Tibial artery (tissue), 4 donors: ENCODE measurements at regions not wholly inside any gene's neighbourhood (a gene's known extent, or its start where the extent isn't known, plus 50 kb on each side); places are given as distances from the start of the nearest gene placed in this dataset.

ENCODE experiments used
- DNase-seq, 2 donors: peaks; one replicate each; pipeline ENCODE4 v3.0.0-alpha.2; 2019
- H3K27ac ChIP-seq, 2 donors: fragments of 200-600 bp; sonication (generic) in 1 of 2; 1 replicate in 1 of 2; 2 replicates in 1 of 2; pipeline ENCODE4 v1.5.1; 2018 to 2019; ENCODE audit warnings: mild to moderate bottlenecking in 1 of 2
- H3K27me3 ChIP-seq, 2 donors: fragments of 200-600 bp; sonication (generic) in 1 of 2; one replicate each; pipeline versions ENCODE4 v1.5.1 to v1.6.0; 2016 to 2019
- H3K36me3 ChIP-seq, 3 donors: fragments of 200-600 bp; sonication (generic) in 2 of 3; one replicate each; pipeline ENCODE4 v1.5.1; 2016 to 2019; ENCODE audit warnings: mild to moderate bottlenecking in 2 of 3
- H3K4me1 ChIP-seq, 4 donors: fragments of 200-600 bp; sonication (generic) in 2 of 4; 1 replicate in 3 of 4; 2 replicates in 1 of 4; pipeline ENCODE4 v1.5.1; 2016 to 2019
- H3K4me3 ChIP-seq, 2 donors: fragments of 200-600 bp; sonication (generic) in 1 of 2; 1 replicate in 1 of 2; 2 replicates in 1 of 2; pipeline ENCODE4 v1.5.1; 2018 to 2019; ENCODE audit warnings: mild to moderate bottlenecking in 2 of 2
- H3K9me3 ChIP-seq, 3 donors: fragments of 200-600 bp; sonication (generic) in 1 of 3; one replicate each; pipeline ENCODE4 v1.5.1; 2016 to 2019
- intact Hi-C: fragments of 100-400 bp; cut with DNase I; formaldehyde crosslinking; loops from one replicate; pipeline ENCODE4 v1.15.0; 2023; ENCODE audit warnings: low total_unique reads
- TF ChIP-seq, protein P1 (sequence below), 2 experiments: fragments of 200-600 bp in 1 of 2; fragments of 450-650 bp in 1 of 2; IDR thresholded peaks; one replicate each; pipeline ENCODE4 v1.5.1; 2017 to 2019; ENCODE audit warnings: antibody characterized with exemption in 2 of 2, mild to moderate bottlenecking in 1 of 2, moderate library complexity in 1 of 2

DNA sequence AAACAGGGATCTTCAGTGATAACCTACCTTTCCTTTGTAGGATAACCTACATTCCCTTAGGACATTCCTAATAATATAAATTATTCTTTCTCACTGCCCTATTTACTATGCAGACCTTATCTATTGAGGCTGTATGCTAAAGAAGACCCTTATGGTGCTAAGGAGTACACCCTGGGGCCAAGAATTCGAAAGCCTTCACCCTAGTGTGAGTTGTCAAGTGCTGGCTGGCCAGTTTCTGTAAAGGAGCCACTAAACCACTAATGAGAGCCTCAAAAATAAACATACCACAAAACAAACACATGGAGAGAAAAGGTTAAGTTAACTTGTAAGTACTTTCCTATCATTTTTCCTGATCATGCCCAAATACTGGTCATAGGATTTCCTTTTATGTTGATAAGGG is 315.0 kb upstream of the CAMK1G start:
- DNase-seq, result no peak
- no peaks in the 10 kb centered on the region for H3K9me3 ChIP-seq
- intact Hi-C loops, result no loop called here
- no peak overlapping the region for H3K27ac ChIP-seq
- no peaks in the 10 kb centered on the region for H3K36me3 ChIP-seq
- H3K4me1 ChIP-seq, result no peaks in the 10 kb centered on the region
- H3K27me3 ChIP-seq, result no peaks in the 10 kb centered on the region
- TF ChIP-seq, protein P1, sequence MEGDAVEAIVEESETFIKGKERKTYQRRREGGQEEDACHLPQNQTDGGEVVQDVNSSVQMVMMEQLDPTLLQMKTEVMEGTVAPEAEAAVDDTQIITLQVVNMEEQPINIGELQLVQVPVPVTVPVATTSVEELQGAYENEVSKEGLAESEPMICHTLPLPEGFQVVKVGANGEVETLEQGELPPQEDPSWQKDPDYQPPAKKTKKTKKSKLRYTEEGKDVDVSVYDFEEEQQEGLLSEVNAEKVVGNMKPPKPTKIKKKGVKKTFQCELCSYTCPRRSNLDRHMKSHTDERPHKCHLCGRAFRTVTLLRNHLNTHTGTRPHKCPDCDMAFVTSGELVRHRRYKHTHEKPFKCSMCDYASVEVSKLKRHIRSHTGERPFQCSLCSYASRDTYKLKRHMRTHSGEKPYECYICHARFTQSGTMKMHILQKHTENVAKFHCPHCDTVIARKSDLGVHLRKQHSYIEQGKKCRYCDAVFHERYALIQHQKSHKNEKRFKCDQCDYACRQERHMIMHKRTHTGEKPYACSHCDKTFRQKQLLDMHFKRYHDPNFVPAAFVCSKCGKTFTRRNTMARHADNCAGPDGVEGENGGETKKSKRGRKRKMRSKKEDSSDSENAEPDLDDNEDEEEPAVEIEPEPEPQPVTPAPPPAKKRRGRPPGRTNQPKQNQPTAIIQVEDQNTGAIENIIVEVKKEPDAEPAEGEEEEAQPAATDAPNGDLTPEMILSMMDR (IDR thresholded peaks at IDR 0.05), result no peak
- H3K4me3 ChIP-seq, result no peak overlapping the region

DNA sequence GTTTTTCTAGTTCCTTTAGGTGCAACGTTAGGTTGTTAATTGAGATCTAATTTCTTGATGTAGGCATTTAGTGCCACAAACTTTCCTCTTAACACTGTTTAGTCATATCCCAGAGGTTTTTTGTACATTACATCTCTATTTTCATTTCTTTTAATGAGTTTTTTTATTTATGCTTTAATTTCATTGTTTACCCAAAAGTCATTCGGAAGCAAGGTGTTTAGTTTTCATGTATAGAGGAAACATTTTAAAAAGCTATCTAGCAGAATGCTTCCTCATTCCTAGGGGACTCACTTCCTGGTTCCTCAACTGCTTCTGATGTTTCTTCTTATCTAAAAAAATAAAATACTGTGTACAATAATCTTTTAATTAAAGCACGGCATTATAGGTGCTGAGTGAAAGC is 307.2 kb upstream of the CAMK1G start:
- H3K27me3 ChIP-seq, result no peaks in the 10 kb centered on the region
- intact Hi-C loops, result no loop called here
- H3K36me3 ChIP-seq, result no peaks in the 10 kb centered on the region
- H3K4me1 ChIP-seq, result no peaks in the 10 kb centered on the region
- no peak overlapping the region for H3K27ac ChIP-seq
- TF ChIP-seq, protein P1 (IDR thresholded peaks at IDR 0.05), result no peak
- DNase-seq, result no peak
- H3K4me3 ChIP-seq, result no peak overlapping the region
- no peaks in the 10 kb centered on the region for H3K9me3 ChIP-seq

DNA sequence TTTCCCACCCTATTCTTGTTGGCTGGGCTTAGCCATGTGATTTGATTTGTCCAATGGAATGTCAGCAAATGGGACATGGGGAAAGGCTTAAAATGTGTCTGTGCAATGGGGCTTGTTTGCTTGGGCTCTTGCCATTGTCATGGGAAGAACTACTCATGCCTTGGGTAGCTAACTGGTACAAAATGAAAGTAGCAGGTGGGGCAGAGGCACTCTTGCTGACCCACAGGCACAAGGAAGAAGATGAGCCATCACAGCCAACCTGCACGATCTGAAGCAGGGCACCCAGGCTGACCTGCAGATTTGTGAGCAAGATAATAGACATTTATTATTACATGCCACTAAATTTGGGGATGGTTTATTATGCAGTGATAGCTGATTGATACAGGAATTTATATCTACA is 305.9 kb upstream of the CAMK1G start:
- H3K36me3 ChIP-seq, result no peaks in the 10 kb centered on the region
- no peak overlapping the region for H3K4me3 ChIP-seq
- intact Hi-C loops, result no loop called here
- TF ChIP-seq, protein P1 (IDR thresholded peaks at IDR 0.05), result no peak
- DNase-seq, result no peak
- no peak overlapping the region for H3K27ac ChIP-seq
- no peaks in the 10 kb centered on the region for H3K4me1 ChIP-seq
- no peaks in the 10 kb centered on the region for H3K27me3 ChIP-seq
- H3K9me3 ChIP-seq, result no peaks in the 10 kb centered on the region

DNA sequence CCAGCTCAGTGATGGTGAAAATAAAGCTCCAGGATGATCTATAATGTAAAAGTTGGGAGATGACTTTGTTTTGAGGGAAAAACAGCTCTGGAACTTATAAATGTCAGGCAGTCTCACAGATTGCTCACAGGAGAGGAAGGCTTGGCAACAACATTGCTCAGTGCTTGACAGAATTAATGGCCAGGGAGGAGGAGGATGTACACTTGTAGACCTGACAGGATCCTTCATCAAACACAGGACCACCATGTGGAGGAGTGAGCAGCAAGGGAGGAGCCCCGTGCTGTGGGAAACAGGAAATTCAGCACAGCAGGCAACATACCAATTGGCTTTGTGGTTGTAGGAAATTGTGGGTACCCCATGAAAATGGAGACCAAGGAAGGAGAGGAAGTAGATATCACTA is 291.8 kb upstream of the CAMK1G start:
- TF ChIP-seq, protein P1 (IDR thresholded peaks at IDR 0.05), result no peak

DNA sequence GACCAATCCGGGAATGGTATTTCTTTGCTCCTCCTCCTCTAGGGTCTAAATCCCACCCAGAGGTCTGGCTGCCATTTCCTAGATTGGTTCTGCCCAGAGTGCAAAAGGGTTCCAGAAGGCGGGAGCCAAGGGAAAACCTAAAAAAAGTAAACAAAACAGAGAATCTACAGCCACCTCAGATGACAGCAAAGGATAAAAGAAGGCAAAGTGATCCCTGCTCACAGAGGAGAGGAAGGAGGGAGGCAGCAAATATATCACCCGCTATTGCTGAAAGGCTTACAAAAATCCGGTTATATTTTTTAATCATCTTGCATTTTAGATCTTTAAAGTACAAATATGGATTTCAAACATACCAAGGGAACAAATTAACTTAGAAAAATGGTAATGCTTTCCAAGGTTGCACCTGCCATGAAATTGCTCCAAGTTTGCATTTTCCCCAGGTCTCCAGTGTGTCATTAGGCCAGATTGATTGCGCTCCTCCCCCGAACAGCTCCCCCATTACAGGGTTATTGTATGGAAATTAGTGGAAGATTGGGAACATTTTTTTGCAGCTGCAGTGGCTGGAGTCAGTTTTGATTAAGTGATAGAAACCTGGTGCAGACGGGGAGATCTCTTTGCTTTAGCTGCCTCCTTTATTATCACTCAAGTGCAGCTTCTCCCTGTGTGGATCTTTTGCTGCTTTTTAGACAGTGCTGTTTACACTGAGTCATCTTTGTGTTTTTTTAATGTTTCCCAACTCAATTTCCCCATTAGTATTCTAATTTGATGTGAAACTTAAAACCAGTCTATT is 280.5 kb upstream of the CAMK1G start:
- TF ChIP-seq, protein P1 (IDR thresholded peaks at IDR 0.05), result no peak
- no peak overlapping the region for H3K4me3 ChIP-seq
- DNase-seq, result no peak
- H3K4me1 ChIP-seq, result no peaks in the 10 kb centered on the region
- H3K9me3 ChIP-seq, result no peaks in the 10 kb centered on the region
- intact Hi-C loops, result no loop called here
- no peaks in the 10 kb centered on the region for H3K36me3 ChIP-seq
- H3K27ac ChIP-seq, result no peak overlapping the region
- H3K27me3 ChIP-seq, result no peaks in the 10 kb centered on the region

More for the DNA sequence above, 291.8 kb upstream of the CAMK1G start:
- intact Hi-C loops, result no loop called here
- DNase-seq, result no peak
- Histone ChIP-seq H3K27ac (no peak overlapping the region), H3K4me3 (no peak overlapping the region), H3K36me3 (no peaks in the 10 kb centered on the region), H3K27me3 (peaks cover 0 to 2% of the 10 kb centered on the region in 2 donors), H3K9me3 (no peaks in the 10 kb centered on the region), H3K4me1 (no peaks in the 10 kb centered on the region)
